GM18520 (cell line): ENCODE measurements at regions not wholly inside any gene's neighbourhood (a gene's known extent, or its start where the extent isn't known, plus 50 kb on each side); places are given as distances from the start of the nearest gene placed in this dataset.

Experiments used
- ATAC-seq: cut with Tn5 transposase; IDR thresholded peaks from one replicate; pipeline ENCODE4 v1.9.1; 2021; ENCODE audit not compliant: unreplicated experiment

- no peak for ATAC-seq
Measured at GRCh38 chr10:78794736-78795455, 273.9 kb upstream of the ZMIZ1 start.

- ATAC-seq, result no peak
Measured at GRCh38 chr10:78798976-78799730, 269.6 kb upstream of the ZMIZ1 start.

- no peak for ATAC-seq
Measured at GRCh38 chr10:78800006-78800405, 268.8 kb upstream of the ZMIZ1 start.

GRCh38 chr10:78800535-78801320 is 268.0 kb upstream of the ZMIZ1 start:
- no peak for ATAC-seq

GRCh38 chr10:78802431-78802830 is 266.3 kb upstream of the ZMIZ1 start:
- no peak for ATAC-seq

GRCh38 chr10:78802866-78803265 is 265.9 kb upstream of the ZMIZ1 start:
- no peak for ATAC-seq

- ATAC-seq, result no peak
Measured at GRCh38 chr10:78803710-78804109, 265.1 kb upstream of the ZMIZ1 start.

GRCh38 chr10:78804411-78805032 is 264.2 kb upstream of the ZMIZ1 start:
- no peak for ATAC-seq

- ATAC-seq, result no peak
Measured at GRCh38 chr10:78805176-78805575, 263.6 kb upstream of the ZMIZ1 start.

GRCh38 chr10:78806681-78807221 is 262.0 kb upstream of the ZMIZ1 start:
- ATAC-seq, result no peak

- ATAC-seq, result no peak
Measured at GRCh38 chr10:78807504-78808203, 261.1 kb upstream of the ZMIZ1 start.

- no peak for ATAC-seq
Measured at GRCh38 chr10:78808286-78808685, 260.5 kb upstream of the ZMIZ1 start.

GRCh38 chr10:78808736-78809367 is 259.9 kb upstream of the ZMIZ1 start:
- ATAC-seq, result no peak

- no peak for ATAC-seq
Measured at GRCh38 chr10:78811174-78811573, 257.6 kb upstream of the ZMIZ1 start.

- no peak for ATAC-seq
Measured at GRCh38 chr10:78812571-78813318, 256.0 kb upstream of the ZMIZ1 start.

GRCh38 chr10:78813526-78813925 is 255.2 kb upstream of the ZMIZ1 start:
- ATAC-seq, result no peak

GRCh38 chr10:78813998-78814399 is 254.8 kb upstream of the ZMIZ1 start:
- no peak for ATAC-seq

- no peak for ATAC-seq
Measured at GRCh38 chr10:78814407-78814806, 254.4 kb upstream of the ZMIZ1 start.

- ATAC-seq, result no peak
Measured at GRCh38 chr10:78815702-78816334, 252.9 kb upstream of the ZMIZ1 start.
